ENCODE measurements at regions not wholly inside any gene's neighbourhood (a gene's known extent, or its start where the extent isn't known, plus 50 kb on each side); places are given as distances from the start of the nearest gene placed in this dataset.

DNA sequence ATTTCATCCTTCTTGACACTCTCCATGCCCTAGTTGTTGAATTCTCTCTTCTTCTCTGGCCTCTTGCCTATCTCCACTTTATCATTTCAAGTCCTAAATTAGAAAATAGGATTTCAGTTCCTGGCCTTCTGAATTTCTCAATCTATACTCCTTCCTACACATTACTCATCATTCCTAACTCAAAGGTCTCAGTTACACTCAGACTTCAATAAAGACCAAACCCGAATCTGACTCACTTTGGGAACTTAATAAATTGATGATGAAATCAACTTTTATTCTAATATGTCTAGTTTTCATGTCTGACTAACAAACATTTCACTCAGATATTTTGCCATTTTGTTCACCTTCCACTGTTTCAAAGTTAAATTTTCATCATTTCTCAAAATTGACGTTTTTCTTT lies 113.6 kb upstream of the TSLP start:
- no peak overlapping the region for H3K4ac ChIP-seq (replicated peaks; ENCODE audit: insufficient read length, low read depth, low read length)
- H2BK12ac ChIP-seq (ENCODE audit: low read depth, low read length) = no peak overlapping the region
- H3K23me2 ChIP-seq (ENCODE audit: low read depth, low read length) = no peaks in the 10 kb centered on the region
- no peak overlapping the region for H2BK120ac ChIP-seq (replicated peaks; ENCODE audit: low read depth, low read length)
- no peak overlapping the region for H3K14ac ChIP-seq (ENCODE audit: insufficient read length)
- H3K4me1 ChIP-seq (replicated peaks in 1 of 4; ENCODE audit: control insufficient read depth in 3 of 4, insufficient read depth in 4 of 4, low read length in 3 of 4) = peaks cover 0 to 5% (median 0%) of the 10 kb centered on the region in 4 experiments; a peak in 1 of 7 replicates
- H3K4me2 ChIP-seq (ENCODE audit: insufficient read depth in 1 of 2, low read depth in 2 of 2, low read length in 2 of 2) = no peak overlapping the region
- no peaks in the 10 kb centered on the region for H3K36me3 ChIP-seq (ENCODE audit: control insufficient read depth in 2 of 4, insufficient read depth in 4 of 4, low read length in 3 of 4)
- ChIA-PET POLR2A (ENCODE audit: partially characterized antibody) (no interaction called here), CTCF (ENCODE audit: partially characterized antibody) (no interaction called here)
- H2AFZ ChIP-seq (ENCODE audit: low read length) = no peak overlapping the region
- H4K8ac ChIP-seq (ENCODE audit: extremely low read depth, insufficient read depth, low read length) = no peak overlapping the region
- no peak overlapping the region for H3K18ac ChIP-seq (ENCODE audit: extremely low read depth, low read length)
- H3K27ac ChIP-seq (ENCODE audit: low read depth, low read length) = no peak overlapping the region
- no peak overlapping the region for H2AK5ac ChIP-seq (ENCODE audit: low read depth, low read length)
- H4K5ac ChIP-seq (ENCODE audit: insufficient read length, low read depth, low read length) = no peak overlapping the region
- H2BK20ac ChIP-seq (ENCODE audit: low read length) = no peak overlapping the region
- 93% methylated on average over 2 of the region's 2 CpGs; no CpG with 5 or more reads in 1 of the 2 experiments for WGBS, 2 experiments (ENCODE audit: extremely low coverage in 1 of 2, insufficient coverage in 1 of 2, insufficient read length in 1 of 2, insufficient replicate concordance in 2 of 2, low coverage in 1 of 2, low lambda C conversion rate in 2 of 2, missing lambda C conversion rate in 1 of 2)
- H2BK5ac ChIP-seq (ENCODE audit: low read depth, low read length) = no peak overlapping the region
- H2BK15ac ChIP-seq (ENCODE audit: low read length) = no peak overlapping the region
- DNase-seq (ENCODE audit: low read depth in 1 of 2, low spot score in 2 of 2) (no peak), FAIRE-seq (no peak)
- no peak overlapping the region for H3K23ac ChIP-seq (ENCODE audit: insufficient read length)
- no peaks in the 10 kb centered on the region; a peak in 1 of 4 replicates for H3K9me3 ChIP-seq (ENCODE audit: insufficient read depth in 2 of 2, low read depth in 1 of 2, low read length in 1 of 2)
- H3K27me3 ChIP-seq (replicated peaks in 1 of 4; ENCODE audit: control insufficient read depth in 3 of 4, extremely low read depth in 1 of 4, insufficient read depth in 3 of 4, low read length in 3 of 4) = no peaks in the 10 kb centered on the region
- H3K4me3 ChIP-seq (ENCODE audit: extremely low read depth in 1 of 4, insufficient read depth in 2 of 4, low read depth in 3 of 4, low read length in 4 of 4) = no peak overlapping the region
- no peak overlapping the region for H3K56ac ChIP-seq (replicated peaks; ENCODE audit: insufficient read length, low read depth, low read length)
- no peaks in the 10 kb centered on the region for H3K79me1 ChIP-seq (ENCODE audit: low read depth, low read length)
- H3K9ac ChIP-seq (replicated peaks in 1 of 4; ENCODE audit: extremely low read depth in 1 of 4, low read depth in 3 of 4, low read length in 3 of 4) = no peak overlapping the region
- no peaks in the 10 kb centered on the region for H3K79me2 ChIP-seq (ENCODE audit: control insufficient read depth in 1 of 2, insufficient read depth in 2 of 2, low read length in 2 of 2)
- H4K20me1 ChIP-seq (replicated peaks in 1 of 2; ENCODE audit: control insufficient read depth in 1 of 2, insufficient read depth in 2 of 2, low read length in 2 of 2) = no peaks in the 10 kb centered on the region
- H4K91ac ChIP-seq (replicated peaks; ENCODE audit: insufficient read length, low read length) = no peak overlapping the region
- TF ChIP-seq ASH2L (IDR thresholded peaks at IDR 0.05; ENCODE audit: low read length) = no peak
